GM18868 (cell line): ENCODE measurements at regions not wholly inside any gene's neighbourhood (a gene's known extent, or its start where the extent isn't known, plus 50 kb on each side); places are given as distances from the start of the nearest gene placed in this dataset.

ENCODE experiments used
- ATAC-seq: cut with Tn5 transposase; IDR thresholded peaks from one replicate; pipeline ENCODE4 v1.9.1; 2021; ENCODE audit warnings: mild to moderate bottlenecking, moderate library complexity; ENCODE audit not compliant: unreplicated experiment

GRCh38 chr2:137823196-137823595 lies 141.1 kb upstream of the HNMT start:
- ATAC-seq: no peak

- ATAC-seq: no peak
Measured at GRCh38 chr2:137824501-137824900, 139.8 kb upstream of the HNMT start.

GRCh38 chr2:137826373-137827372 lies 137.6 kb upstream of the HNMT start:
- ATAC-seq: peak; percentile 94

GRCh38 chr2:137828624-137829023 lies 135.6 kb upstream of the HNMT start:
- no peak for ATAC-seq

- ATAC-seq: no peak
Measured at GRCh38 chr2:137829251-137829650, 135.0 kb upstream of the HNMT start.

- ATAC-seq: no peak
Measured at GRCh38 chr2:137834760-137835379, 129.4 kb upstream of the HNMT start.

GRCh38 chr2:137836671-137837070 lies 127.6 kb upstream of the HNMT start:
- no peak for ATAC-seq

GRCh38 chr2:137837830-137838229 lies 126.4 kb upstream of the HNMT start:
- ATAC-seq: no peak

- ATAC-seq: peak; percentile 73
Measured at GRCh38 chr2:137838255-137839092, 125.8 kb upstream of the HNMT start.

GRCh38 chr2:137842430-137842829 lies 121.8 kb upstream of the HNMT start:
- no peak for ATAC-seq

- ATAC-seq: no peak
Measured at GRCh38 chr2:137842952-137843351, 121.3 kb upstream of the HNMT start.

- ATAC-seq: no peak
Measured at GRCh38 chr2:137845422-137845821, 118.9 kb upstream of the HNMT start.

GRCh38 chr2:137846993-137847392 lies 117.3 kb upstream of the HNMT start:
- ATAC-seq: no peak

- no peak for ATAC-seq
Measured at GRCh38 chr2:137847443-137847842, 116.8 kb upstream of the HNMT start.

GRCh38 chr2:137857881-137858280 lies 106.4 kb upstream of the HNMT start:
- no peak for ATAC-seq

- ATAC-seq: no peak
Measured at GRCh38 chr2:137862651-137863050, 101.6 kb upstream of the HNMT start.

GRCh38 chr2:137865954-137866540 lies 98.2 kb upstream of the HNMT start:
- ATAC-seq: peak; percentile 88

- no peak for ATAC-seq
Measured at GRCh38 chr2:137870682-137871081, 93.6 kb upstream of the HNMT start.

- ATAC-seq: no peak
Measured at GRCh38 chr2:137872577-137872976, 91.7 kb upstream of the HNMT start.

- no peak for ATAC-seq
Measured at GRCh38 chr2:137873536-137874244, 90.6 kb upstream of the HNMT start.
